ENCODE measurements at regions not wholly inside any gene's neighbourhood (a gene's known extent, or its start where the extent isn't known, plus 50 kb on each side); places are given as distances from the start of the nearest gene placed in this dataset.

DNA sequence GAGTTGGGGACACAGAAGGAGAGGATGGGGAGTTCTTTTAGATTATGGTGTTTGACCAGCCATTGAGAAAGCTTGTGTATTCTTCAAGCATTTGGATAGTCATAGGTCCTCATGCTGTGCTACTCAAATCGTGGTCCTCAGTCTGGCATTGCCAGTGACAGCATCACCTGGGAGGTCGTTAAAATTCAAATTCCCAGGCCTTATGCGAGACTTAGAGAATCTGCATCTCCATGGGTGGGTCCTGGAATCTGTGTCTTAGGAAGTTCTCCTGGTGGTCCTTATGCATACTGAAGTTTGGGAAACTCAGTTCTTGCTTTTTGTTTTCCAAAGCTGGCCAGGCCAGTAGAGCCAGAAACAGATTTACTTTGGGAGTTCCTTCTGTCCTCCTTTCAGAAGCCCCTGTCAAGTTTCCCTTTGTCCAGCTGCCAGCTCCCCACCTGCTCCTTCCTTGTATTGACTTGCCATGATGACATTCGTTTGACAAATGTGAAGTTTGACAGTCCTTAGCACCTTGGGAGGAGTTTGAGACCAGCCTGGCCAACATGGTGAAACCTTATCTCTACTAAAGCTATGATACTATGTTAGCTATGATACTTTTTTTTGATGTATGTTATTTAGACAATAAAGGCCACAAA, 95.6 kb downstream of the PALM2AKAP2 start:
- no peak for TF ChIP-seq CTCF (IDR thresholded peaks at IDR 0.05)
- TF ChIP-seq POLR2A (IDR thresholded peaks at IDR 0.05): no peak
